KMS-11 (cell line): ENCODE measurements at regions not wholly inside any gene's neighbourhood (a gene's known extent, or its start where the extent isn't known, plus 50 kb on each side); places are given as distances from the start of the nearest gene placed in this dataset.

Source experiments
- H2AFZ ChIP-seq: fragments of 200-600 bp; sonication (generic); 2 replicates; pipeline ENCODE4 v1.6.1; 2016; ENCODE audit warnings: antibody characterized with exemption, mixed run types, low read depth
- H3K27ac ChIP-seq: fragments of 200-600 bp; sonication (generic); 2 replicates; pipeline ENCODE4 v1.6.1; 2016; ENCODE audit warnings: mild to moderate bottlenecking, mixed run types
- H3K27me3 ChIP-seq: fragments of 200-600 bp; sonication (generic); 2 replicates; pipeline ENCODE4 v1.6.1; 2017; ENCODE audit warnings: mild to moderate bottlenecking, low read depth, mixed run types, moderate library complexity; ENCODE audit not compliant: insufficient read depth
- H3K36me3 ChIP-seq: fragments of 200-600 bp; sonication (generic); 2 replicates; pipeline ENCODE4 v1.6.1; 2017; ENCODE audit warnings: mild to moderate bottlenecking, mixed run types; ENCODE audit not compliant: insufficient read depth
- H3K4me1 ChIP-seq: fragments of 200-600 bp; sonication (generic); 2 replicates; pipeline ENCODE4 v1.6.1; 2016; ENCODE audit warnings: mild to moderate bottlenecking, low read depth, mixed run types; ENCODE audit not compliant: poor library complexity, severe bottlenecking
- H3K4me2 ChIP-seq: fragments of 200-600 bp; sonication (generic); 2 replicates; pipeline ENCODE4 v1.7.0; 2016; ENCODE audit warnings: mild to moderate bottlenecking, mixed run types
- H3K4me3 ChIP-seq: fragments of 200-600 bp; sonication (generic); IDR thresholded peaks from 2 replicates; pipeline ENCODE4 v1.6.1; 2017; ENCODE audit warnings: low read depth, low read length, mixed read lengths; ENCODE audit not compliant: insufficient read depth
- H3K79me2 ChIP-seq: fragments of 200-600 bp; sonication (generic); 2 replicates; pipeline ENCODE4 v1.6.1; 2016; ENCODE audit warnings: low read depth, mixed run types; ENCODE audit not compliant: insufficient read depth
- H3K9ac ChIP-seq: fragments of 200-600 bp; sonication (generic); 2 replicates; pipeline ENCODE4 v1.6.1; 2016; ENCODE audit warnings: mild to moderate bottlenecking, mixed run types
- H4K20me1 ChIP-seq: fragments of 200-600 bp; sonication (generic); 2 replicates; pipeline ENCODE4 v1.6.1; 2016; ENCODE audit warnings: mild to moderate bottlenecking, mixed run types; ENCODE audit not compliant: insufficient read depth
- CTCF ChIP-seq: fragments of 200-600 bp; sonication (generic); conservative IDR thresholded peaks from 2 replicates; pipeline ENCODE4 v1.6.1; 2017; ENCODE audit warnings: low read depth, mild to moderate bottlenecking, antibody characterized with exemption, low read length, moderate library complexity, mixed read lengths

- no peaks in the 10 kb centered on the region for H3K36me3 ChIP-seq
- H3K4me1 ChIP-seq, result peaks cover 24% of the 10 kb centered on the region
- H3K27me3 ChIP-seq, result no peaks in the 10 kb centered on the region
- H2AFZ ChIP-seq, result no peak overlapping the region
- no peak overlapping the region for H3K4me2 ChIP-seq
- H3K79me2 ChIP-seq, result no peaks in the 10 kb centered on the region
- TF ChIP-seq CTCF, result no peak
- H3K27ac ChIP-seq, result no peak overlapping the region
- no peaks in the 10 kb centered on the region for H4K20me1 ChIP-seq
- H3K9ac ChIP-seq, result no peak overlapping the region
- H3K4me3 ChIP-seq, result no peak overlapping the region
These were observed 214.8 kb downstream of the MTX2 start for GRCh38 chr2:176483901-176484568.

- no peaks in the 10 kb centered on the region for H4K20me1 ChIP-seq
- no peaks in the 10 kb centered on the region for H3K27me3 ChIP-seq
- no peak overlapping the region for H3K9ac ChIP-seq
- TF ChIP-seq CTCF, result no peak
- no peak overlapping the region for H3K4me3 ChIP-seq
- H3K79me2 ChIP-seq, result no peaks in the 10 kb centered on the region
- H3K36me3 ChIP-seq, result no peaks in the 10 kb centered on the region
- no peak overlapping the region for H3K27ac ChIP-seq
- H2AFZ ChIP-seq, result no peak overlapping the region
- H3K4me2 ChIP-seq, result no peak overlapping the region
- H3K4me1 ChIP-seq, result peaks cover 32% of the 10 kb centered on the region
These were observed 215.6 kb downstream of the MTX2 start for GRCh38 chr2:176484838-176485237.

- Histone ChIP-seq H3K27ac (no peak overlapping the region), H3K4me1 (peaks cover 65% of the 10 kb centered on the region), H4K20me1 (no peaks in the 10 kb centered on the region), H2AFZ (no peak overlapping the region), H3K4me2 (no peak overlapping the region), H3K36me3 (no peaks in the 10 kb centered on the region), H3K9ac (no peak overlapping the region), H3K4me3 (no peak overlapping the region), H3K79me2 (no peaks in the 10 kb centered on the region), H3K27me3 (no peaks in the 10 kb centered on the region)
- TF ChIP-seq CTCF, result no peak
These were observed 219.2 kb downstream of the MTX2 start for GRCh38 chr2:176488431-176488830.

GRCh38 chr2:176490061-176490861 lies 221.0 kb downstream of the MTX2 start:
- Histone ChIP-seq H3K27ac (peak overlapping the region; percentile 92), H3K36me3 (no peaks in the 10 kb centered on the region), H3K27me3 (no peaks in the 10 kb centered on the region), H2AFZ (peak overlapping the region; percentile 0; the same call in 1 of the 2 replicates), H3K9ac (peak overlapping the region; percentile 16; the same call in 1 of the 2 replicates), H3K4me2 (peak overlapping the region; percentile 67), H3K79me2 (no peaks in the 10 kb centered on the region), H4K20me1 (no peaks in the 10 kb centered on the region), H3K4me1 (peaks cover 80% of the 10 kb centered on the region), H3K4me3 (no peak overlapping the region)
- no peak for TF ChIP-seq CTCF
